Spleen (tissue), 7 donors: ENCODE measurements at regions not wholly inside any gene's neighbourhood (a gene's known extent, or its start where the extent isn't known, plus 50 kb on each side); places are given as distances from the start of the nearest gene placed in this dataset.

ENCODE experiments used
- CTCF ChIP-seq, 11 experiments: fragments of 200-600 bp in 7 of 11; fragments of 450-650 bp in 4 of 11; sonication (generic) in 4 of 11; IDR thresholded peaks in 8 of 11; conservative IDR thresholded peaks in 3 of 11; 1 replicate in 7 of 11; 2 replicates in 4 of 11; pipeline versions ENCODE4 v1.4.0 to v1.8.0; 2016 to 2021; ENCODE audit warnings: antibody characterized with exemption in 11 of 11, inconsistent platforms in 4 of 11, mild to moderate bottlenecking in 1 of 11
- POLR2A ChIP-seq, 3 donors: fragments of 450-650 bp; IDR thresholded peaks; one replicate each; pipeline ENCODE4 v1.5.1; 2017; ENCODE audit warnings: antibody characterized with exemption in 3 of 3, mild to moderate bottlenecking in 1 of 3
- POLR2AphosphoS5 ChIP-seq, 3 donors: sonication (generic); formaldehyde crosslinking; IDR thresholded peaks; one replicate each; pipeline ENCODE4 v1.5.1; 2017; ENCODE audit warnings: antibody characterized with exemption in 3 of 3
- donor health status: DM: no; HTN: no; CAD: no; lungs with moderate emphysema.
- donor health status: DM: no; HTN: no; CAD: no.
- donor health status: DM: no; HTN: no; CAD: no.

DNA sequence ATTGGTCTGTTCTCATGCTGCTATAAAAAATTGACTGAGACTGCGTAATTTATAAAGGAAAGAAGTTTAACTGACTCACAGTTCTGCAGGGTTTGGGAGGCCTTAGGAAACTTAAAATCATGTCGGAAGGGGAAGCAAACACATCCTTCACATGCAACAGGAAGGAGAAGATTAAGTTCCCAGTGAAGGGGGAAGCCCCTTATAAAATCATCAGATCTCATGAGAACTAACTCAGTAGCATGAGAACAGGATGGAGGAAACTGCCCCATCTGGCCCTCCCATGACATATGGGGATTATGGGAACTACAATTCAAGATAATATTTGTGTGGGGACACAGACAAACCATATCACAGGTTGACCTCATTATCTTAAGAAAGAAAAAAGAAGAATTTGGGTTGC, 134.5 kb downstream of the PPP1R3A start:
- TF ChIP-seq CTCF (IDR thresholded peaks at IDR 0.05 in 8 of 11, conservative IDR thresholded peaks at IDR 0.05 in 3 of 11) (no peak), POLR2A (IDR thresholded peaks at IDR 0.05) (no peak), POLR2AphosphoS5 (IDR thresholded peaks at IDR 0.05) (no peak)
